ENCODE measurements at regions not wholly inside any gene's neighbourhood (a gene's known extent, or its start where the extent isn't known, plus 50 kb on each side); places are given as distances from the start of the nearest gene placed in this dataset.

DNA sequence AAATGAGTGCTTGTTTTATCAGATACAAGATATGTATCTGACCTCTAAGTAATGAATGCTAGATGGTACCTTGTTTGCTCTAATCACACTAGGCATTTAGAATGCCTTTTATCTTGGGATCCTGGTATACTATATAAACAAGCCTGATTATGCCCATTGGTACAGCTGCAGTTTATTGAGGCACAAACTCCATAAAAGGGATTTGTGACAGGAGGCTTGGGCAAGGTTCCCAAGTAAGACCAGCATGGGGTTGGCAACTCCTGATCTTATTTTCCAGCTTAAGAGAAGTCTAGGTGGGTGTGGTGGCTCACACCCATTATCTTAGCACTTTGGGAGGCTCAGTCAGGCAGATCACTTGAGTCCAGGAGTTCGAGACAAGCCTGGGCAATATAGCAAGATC, 93.9 kb upstream of the DMRT1 start:
- no peak for DNase-seq (ENCODE audit: low spot score in 2 of 2)
- no peak overlapping the region for H3K4me3 ChIP-seq (ENCODE audit: low read depth, poor library complexity, severe bottlenecking)
- intact Hi-C loops (cut with DNase I; ENCODE audit: low total_unique reads) = no loop called here
- TF ChIP-seq POLR2A (IDR thresholded peaks at IDR 0.05) (no peak), CTCF (IDR thresholded peaks at IDR 0.05) (no peak)
- 67 to 85% methylated on average over 1 of the region's 1 CpG for WGBS, 2 donors

DNA sequence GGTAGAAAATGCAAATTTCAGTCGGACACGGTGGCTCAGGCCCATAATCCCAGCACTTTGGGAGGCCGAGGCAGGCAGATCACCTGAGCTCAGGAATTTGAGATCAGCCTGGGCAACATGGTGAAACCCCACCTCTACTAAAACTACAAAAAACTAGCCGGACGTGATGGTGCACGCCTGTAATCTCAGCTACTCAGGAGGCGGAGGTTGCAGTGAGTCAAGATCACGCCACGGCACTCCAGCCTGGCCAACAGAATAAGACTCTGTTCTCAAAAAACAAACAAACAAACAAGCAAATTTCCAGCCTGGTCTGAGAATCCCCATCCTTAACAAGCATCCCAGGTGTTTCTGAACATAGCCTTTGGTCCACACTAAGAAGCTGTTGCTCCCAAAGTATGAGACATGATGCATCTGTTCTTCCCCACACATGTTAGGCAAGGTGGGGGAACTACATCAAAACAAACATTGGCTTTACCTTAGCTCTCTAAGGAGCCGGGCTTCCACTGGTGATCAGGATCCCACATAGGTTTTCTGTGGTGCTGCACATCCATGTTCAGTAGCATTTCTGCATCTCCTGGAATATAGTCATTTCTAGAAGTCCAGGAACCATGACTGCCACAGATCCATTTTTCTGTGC, 92.5 kb upstream of the DMRT1 start:
- whole genome bisulfite sequencing, 2 donors = 51% methylated on average over 10 of the region's 10 CpGs

DNA sequence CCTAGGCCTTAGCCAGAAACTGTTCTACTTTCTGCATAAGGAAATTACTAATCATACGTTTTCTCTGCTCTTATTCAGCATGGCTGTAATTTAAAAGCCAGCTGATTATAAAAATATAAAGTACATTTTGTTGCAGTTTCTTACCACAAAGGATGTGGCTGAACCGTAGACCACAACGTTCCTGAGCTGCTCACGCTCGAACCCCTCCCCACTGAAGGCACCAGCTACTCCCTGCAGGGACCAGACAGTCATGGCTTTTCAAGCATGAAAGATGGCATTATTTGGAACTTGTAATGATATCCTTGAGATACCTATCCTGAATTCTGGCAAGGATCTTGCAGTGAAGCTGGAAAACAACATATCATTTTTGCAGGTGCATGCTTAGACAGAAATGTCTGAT, 91.8 kb upstream of the DMRT1 start:
- intact Hi-C loops (cut with DNase I; ENCODE audit: low total_unique reads) = no loop called here

More for the DNA sequence above, 92.5 kb upstream of the DMRT1 start:
- intact Hi-C loops (cut with DNase I; ENCODE audit: low total_unique reads) = no loop called here
- DNase-seq (ENCODE audit: low spot score in 2 of 2) = peak in 1 of 2 donors; percentile 83
- no peak overlapping the region for H3K4me3 ChIP-seq (ENCODE audit: low read depth, poor library complexity, severe bottlenecking)
- TF ChIP-seq CTCF (IDR thresholded peaks at IDR 0.05) (no peak), POLR2A (IDR thresholded peaks at IDR 0.05) (no peak)

GRCh38 chr9:750249-750967, 91.1 kb upstream of the DMRT1 start:
- 53 to 57% methylated on average over 7 of the region's 7 CpGs for WGBS, 2 donors
- TF ChIP-seq CTCF (IDR thresholded peaks at IDR 0.05) (no peak), POLR2A (IDR thresholded peaks at IDR 0.05) (no peak)
- no peak overlapping the region for H3K4me3 ChIP-seq (ENCODE audit: low read depth, poor library complexity, severe bottlenecking)
- DNase-seq (ENCODE audit: low spot score in 2 of 2) = peak in 1 of 2 donors; percentile 79
- intact Hi-C loops (cut with DNase I; ENCODE audit: low total_unique reads) = no loop called here

More for the DNA sequence above, 91.8 kb upstream of the DMRT1 start:
- no peak overlapping the region for H3K4me3 ChIP-seq (ENCODE audit: low read depth, poor library complexity, severe bottlenecking)
- DNase-seq (ENCODE audit: low spot score in 2 of 2) = no peak
- 29 to 51% methylated on average over 5 of the region's 5 CpGs for WGBS, 2 donors
- TF ChIP-seq POLR2A (IDR thresholded peaks at IDR 0.05) (no peak), CTCF (IDR thresholded peaks at IDR 0.05) (no peak)

DNA sequence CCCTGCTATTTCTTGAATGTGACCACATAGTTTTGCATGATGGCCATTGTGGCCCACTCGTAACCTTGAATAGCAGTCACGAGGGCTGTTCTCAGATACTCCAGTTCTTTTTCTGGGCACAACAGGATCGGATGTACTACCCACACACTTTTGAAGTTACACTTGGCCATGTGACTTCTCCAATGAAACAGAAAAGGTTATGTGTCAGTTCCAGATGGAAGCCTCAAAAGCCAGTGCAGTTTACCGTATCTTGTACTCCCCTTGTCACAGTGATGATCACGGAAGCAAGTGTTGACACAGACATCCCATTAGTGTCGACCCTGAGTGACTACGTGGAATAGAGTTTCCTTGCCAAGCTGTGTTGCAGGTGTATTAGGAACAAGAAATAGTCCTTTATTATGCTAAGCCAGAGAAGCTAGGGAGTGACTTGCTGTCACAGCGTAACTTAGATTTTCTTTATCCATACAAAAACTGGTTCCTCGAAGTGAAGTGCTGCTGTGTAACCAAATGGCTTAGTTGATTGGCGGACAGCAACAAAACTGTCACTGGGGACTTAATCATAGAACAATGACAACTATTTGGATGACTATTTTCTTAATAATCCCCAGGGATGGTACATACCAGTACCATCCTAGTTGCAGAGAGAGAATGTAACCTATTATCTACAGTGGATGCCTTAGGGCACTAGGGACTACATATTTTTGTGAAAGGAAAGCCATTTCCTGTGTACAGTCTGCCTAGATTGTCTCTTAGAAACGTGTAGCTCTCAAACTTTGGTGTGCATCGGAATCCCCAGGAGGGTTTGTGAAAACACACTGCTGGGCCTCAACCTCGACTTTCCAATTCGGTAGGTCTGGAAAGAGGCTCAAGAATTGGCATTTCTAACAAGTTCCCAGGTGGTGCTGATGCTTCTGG, 90.1 kb upstream of the DMRT1 start:
- WGBS, 2 donors = 59 to 62% methylated on average over 14 of the region's 14 CpGs
- no peak overlapping the region for H3K4me3 ChIP-seq (ENCODE audit: low read depth, poor library complexity, severe bottlenecking)
- DNase-seq (ENCODE audit: low spot score in 2 of 2) = peak in 1 of 2 donors; percentile 28
- intact Hi-C loops (cut with DNase I; ENCODE audit: low total_unique reads) = no loop called here
- no peak for TF ChIP-seq CTCF (IDR thresholded peaks at IDR 0.05)
- no peak for TF ChIP-seq POLR2A (IDR thresholded peaks at IDR 0.05)

Data from lower leg skin (tissue), 4 donors.